Stomach (tissue), 8 donors: ENCODE measurements at regions not wholly inside any gene's neighbourhood (a gene's known extent, or its start where the extent isn't known, plus 50 kb on each side); places are given as distances from the start of the nearest gene placed in this dataset.

ENCODE experiments used
- DNase-seq, 2 donors: peaks; one replicate each; pipeline versions ENCODE4 v3.0.0 to v3.0.0-alpha.2; 2013 to 2019
- H3K27ac ChIP-seq, 5 donors: fragments of 200-600 bp in 4 of 5; sonication (generic) in 4 of 5; one replicate each; pipeline ENCODE4 v1.5.1; 2013 to 2019; ENCODE audit warnings: mild to moderate bottlenecking in 1 of 5, moderate library complexity in 1 of 5
- H3K27me3 ChIP-seq, 3 donors: fragments of 200-600 bp; sonication (generic); one replicate each; pipeline ENCODE4 v1.5.1; 2017 to 2019; ENCODE audit warnings: mixed run types in 1 of 3
- H3K36me3 ChIP-seq, 4 donors: fragments of 200-600 bp; sonication (generic); 1 replicate in 3 of 4; 2 replicates in 1 of 4; pipeline ENCODE4 v1.5.1; 2016 to 2019
- H3K4me1 ChIP-seq, 4 donors: fragments of 200-600 bp; sonication (generic); one replicate each; pipeline ENCODE4 v1.5.1; 2016 to 2019
- H3K4me3 ChIP-seq, 4 donors: fragments of 200-600 bp; sonication (generic) in 3 of 4; one replicate each; pipeline ENCODE4 v1.5.1; 2016 to 2019; ENCODE audit warnings: mild to moderate bottlenecking in 1 of 4
- H3K9me3 ChIP-seq, 4 donors: fragments of 200-600 bp; sonication (generic); one replicate each; pipeline ENCODE4 v1.5.1; 2016 to 2019
- CTCF ChIP-seq, 7 experiments: fragments of 450-650 bp in 4 of 7; fragments of 200-600 bp in 3 of 7; sonication (generic) in 3 of 7; IDR thresholded peaks; one replicate each; pipeline ENCODE4 v1.5.1; 2016 to 2019; ENCODE audit warnings: antibody characterized with exemption in 7 of 7, control low read depth in 2 of 7, mild to moderate bottlenecking in 1 of 7
- EP300 ChIP-seq: sonication (generic); formaldehyde crosslinking; IDR thresholded peaks from one replicate; pipeline ENCODE4 v1.6.1; 2017; ENCODE audit warnings: antibody characterized with exemption
- POLR2A ChIP-seq, 4 donors: fragments of 450-650 bp; IDR thresholded peaks; one replicate each; pipeline ENCODE4 v1.6.1; 2016; ENCODE audit warnings: antibody characterized with exemption in 4 of 4, control low read depth in 2 of 4, mild to moderate bottlenecking in 1 of 4, moderate library complexity in 1 of 4
- POLR2AphosphoS5 ChIP-seq, 3 donors: sonication (generic); formaldehyde crosslinking; IDR thresholded peaks; one replicate each; pipeline ENCODE4 v1.6.1; 2016; ENCODE audit warnings: antibody characterized with exemption in 3 of 3
- WGBS, 5 donors: extraction: QIAGEN DNeasy Blood & Tissue Kit in 3 of 5; methylation state at CpG; one replicate each; pipeline versions ENCODE4 v1.1.5 to v1.1.7; 2013 to 2018; 5-methylcytosine and 5-hydroxymethylcytosine counted together
- intact Hi-C: fragments of 100-400 bp; cut with DNase I; formaldehyde crosslinking; loops from one replicate; pipeline ENCODE4 v1.15.1; 2023; ENCODE audit warnings: low total_unique reads
- donor health status: healthy with polysubstance abuse.
- donor health status: Bipolar disorder and iron deficiency.
- donor health status: healthy.

- H3K27ac ChIP-seq: no peak overlapping the region
- intact Hi-C loops: no loop called here
- H3K27me3 ChIP-seq: no peaks in the 10 kb centered on the region
- DNase-seq: no peak
- H3K4me1 ChIP-seq: no peaks in the 10 kb centered on the region
- no peak for TF ChIP-seq CTCF (IDR thresholded peaks at IDR 0.05)
- no peak for TF ChIP-seq EP300
- TF ChIP-seq POLR2A (IDR thresholded peaks at IDR 0.05): no peak
- TF ChIP-seq POLR2AphosphoS5 (IDR thresholded peaks at IDR 0.05): no peak
- H3K36me3 ChIP-seq: no peaks in the 10 kb centered on the region
- H3K9me3 ChIP-seq: peaks cover 0 to 8% (median 0%) of the 10 kb centered on the region in 4 donors
- 83 to 91% (median 85%) methylated on average over 6 of the region's 6 CpGs for WGBS, 5 donors
- no peak overlapping the region for H3K4me3 ChIP-seq
Observed at GRCh38 chr16:26240807-26241206, 549.0 kb downstream of the HS3ST4 start.

DNA sequence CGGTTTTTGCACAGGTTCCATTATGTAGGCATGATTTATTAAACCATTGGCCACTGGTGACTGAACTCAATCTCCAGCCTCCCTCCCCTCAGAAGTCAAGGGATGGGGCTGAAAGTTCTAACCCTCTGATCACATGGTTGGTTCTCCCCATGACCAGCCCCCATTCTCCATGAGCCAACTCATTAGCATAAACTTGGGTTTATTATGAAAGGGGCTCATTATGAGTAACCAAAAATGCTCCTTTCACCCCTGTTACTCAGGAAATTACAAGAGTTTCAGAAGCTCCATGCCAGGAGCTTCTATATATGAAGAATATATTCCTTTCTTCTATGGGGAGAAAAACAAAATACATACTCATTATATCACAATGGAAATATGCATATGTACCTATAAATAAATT, 555.3 kb downstream of the HS3ST4 start:
- intact Hi-C loops: no loop called here
- Histone ChIP-seq H3K27me3 (peaks cover 0 to 4% (median 0%) of the 10 kb centered on the region in 3 donors), H3K4me3 (no peak overlapping the region), H3K36me3 (no peaks in the 10 kb centered on the region), H3K4me1 (no peaks in the 10 kb centered on the region), H3K9me3 (peaks cover 0 to 15% (median 0%) of the 10 kb centered on the region in 4 donors), H3K27ac (no peak overlapping the region)
- 47 to 76% (median 54%) methylated on average over 1 of the region's 1 CpG for WGBS, 5 donors
- TF ChIP-seq CTCF (IDR thresholded peaks at IDR 0.05) (no peak), POLR2AphosphoS5 (IDR thresholded peaks at IDR 0.05) (no peak), POLR2A (IDR thresholded peaks at IDR 0.05) (no peak), EP300 (no peak)
- DNase-seq: no peak

DNA sequence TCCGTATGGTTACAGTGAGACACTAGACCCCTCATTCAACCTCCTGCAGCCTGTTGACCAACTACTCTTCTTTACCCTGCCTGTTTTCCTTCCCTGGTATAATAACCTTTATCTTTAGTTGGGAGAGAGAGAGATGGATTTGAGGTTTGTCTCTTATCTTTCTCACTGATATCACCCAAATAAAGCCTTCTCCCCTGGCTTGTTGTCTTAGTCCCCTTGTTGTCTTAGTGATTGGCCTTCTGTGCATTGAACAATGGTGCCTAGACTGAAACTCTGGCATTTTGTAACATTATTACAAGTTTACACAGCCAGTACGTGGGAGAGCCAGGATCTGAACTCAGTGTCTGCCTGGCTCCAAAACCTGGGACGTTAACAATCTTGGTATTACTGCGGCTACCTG, 560.8 kb downstream of the HS3ST4 start:
- intact Hi-C loops: no loop called here
- WGBS, 5 donors: 60 to 95% (median 81%) methylated on average over 4 of the region's 4 CpGs
- no peak overlapping the region for H3K27ac ChIP-seq
- no peaks in the 10 kb centered on the region for H3K36me3 ChIP-seq
- no peaks in the 10 kb centered on the region for H3K4me1 ChIP-seq
- DNase-seq: no peak
- H3K4me3 ChIP-seq: no peak overlapping the region
- TF ChIP-seq POLR2AphosphoS5 (IDR thresholded peaks at IDR 0.05) (no peak), EP300 (no peak), CTCF (IDR thresholded peaks at IDR 0.05) (no peak), POLR2A (IDR thresholded peaks at IDR 0.05) (no peak)
- peaks cover 0 to 11% (median 8%) of the 10 kb centered on the region in 4 donors for H3K9me3 ChIP-seq
- H3K27me3 ChIP-seq: peaks cover 0 to 4% (median 0%) of the 10 kb centered on the region in 3 donors

GRCh38 chr16:26261621-26262020, 569.9 kb downstream of the HS3ST4 start:
- DNase-seq: no peak
- no peak overlapping the region for H3K27ac ChIP-seq
- no peaks in the 10 kb centered on the region for H3K27me3 ChIP-seq
- intact Hi-C loops: no loop called here
- no peak overlapping the region for H3K4me3 ChIP-seq
- no peaks in the 10 kb centered on the region for H3K9me3 ChIP-seq
- no peaks in the 10 kb centered on the region for H3K36me3 ChIP-seq
- WGBS, 5 donors: 79 to 89% (median 84%) methylated on average over 2 of the region's 2 CpGs
- TF ChIP-seq POLR2A (IDR thresholded peaks at IDR 0.05): no peak
- TF ChIP-seq CTCF (IDR thresholded peaks at IDR 0.05): no peak
- TF ChIP-seq POLR2AphosphoS5 (IDR thresholded peaks at IDR 0.05): no peak
- TF ChIP-seq EP300: no peak
- no peaks in the 10 kb centered on the region for H3K4me1 ChIP-seq
